OCI-LY3 (cell line): ENCODE measurements at regions not wholly inside any gene's neighbourhood (a gene's known extent, or its start where the extent isn't known, plus 50 kb on each side); places are given as distances from the start of the nearest gene placed in this dataset.

Experiments used
- H2AFZ ChIP-seq: fragments of 200-600, 300-600 bp; shearing (Covaris generic); 2 replicates; pipeline ENCODE4 v1.6.0; 2014; ENCODE audit warnings: antibody characterized with exemption, low read depth, low read length
- H3K27ac ChIP-seq: fragments of 200-600, 300-600 bp; sonication (generic); 2 replicates; pipeline ENCODE4 v1.5.1; 2014; ENCODE audit warnings: mild to moderate bottlenecking, low read length, moderate library complexity, mixed read lengths
- H3K27me3 ChIP-seq: fragments of 200-600, 300-600 bp; sonication (generic); 2 replicates; pipeline ENCODE4 v1.6.1; 2014; ENCODE audit warnings: low read depth, low read length, mixed read lengths
- H3K36me3 ChIP-seq: fragments of 200-600, 300-600 bp; sonication (generic); replicated peaks from 2 replicates; pipeline ENCODE3; 2014; ENCODE audit warnings: low read depth, low read length, mixed read lengths
- H3K4me1 ChIP-seq: fragments of 300-600, 200-600 bp; sonication (generic); 2 replicates; pipeline ENCODE4 v1.6.1; 2014; ENCODE audit warnings: low read length, mixed read lengths
- H3K4me2 ChIP-seq: fragments of 200-600, 300-600 bp; sonication (generic); 2 replicates; pipeline ENCODE4 v1.6.1; 2014; ENCODE audit warnings: low read length, mixed read lengths
- H3K4me3 ChIP-seq: fragments of 300-600, 200-600 bp; sonication (generic); 2 replicates; pipeline ENCODE4 v1.5.1; 2014; ENCODE audit warnings: antibody characterized with exemption, mild to moderate bottlenecking, low read length, moderate library complexity
- H3K79me2 ChIP-seq: fragments of 300-600, 200-600 bp; shearing (Covaris generic); 2 replicates; pipeline ENCODE4 v1.6.1; 2014; ENCODE audit warnings: mild to moderate bottlenecking, low read length, mixed read lengths
- H3K9ac ChIP-seq: fragments of 300-600, 200-600 bp; shearing (Covaris generic); 2 replicates; pipeline ENCODE4 v1.6.0; 2014; ENCODE audit warnings: mild to moderate bottlenecking, low read length, moderate library complexity
- H3K9me3 ChIP-seq: fragments of 200-600, 300-600 bp; shearing (Covaris generic); 2 replicates; pipeline ENCODE4 v1.6.1; 2014; ENCODE audit warnings: low read length, mixed read lengths; ENCODE audit not compliant: insufficient read depth
- H4K20me1 ChIP-seq: fragments of 200-600, 300-600 bp; sonication (generic); 2 replicates; pipeline ENCODE4 v1.6.1; 2016; ENCODE audit warnings: low read length, mixed read lengths; ENCODE audit not compliant: insufficient read depth
- CTCF ChIP-seq: fragments of 200-600, 300-600 bp; sonication (generic); IDR thresholded peaks from 2 replicates; pipeline ENCODE4 v1.5.1; 2014; ENCODE audit warnings: antibody characterized with exemption, low read length, low read depth
- EZH2phosphoT487 ChIP-seq: fragments of 200-600 bp; shearing (Covaris generic); IDR thresholded peaks from 2 replicates; pipeline ENCODE4 v1.6.1; 2018; ENCODE audit warnings: antibody characterized with exemption, mixed run types, low read depth

- Histone ChIP-seq H4K20me1 (no peaks in the 10 kb centered on the region), H3K36me3 (no peaks in the 10 kb centered on the region), H3K27ac (no peak overlapping the region), H3K4me3 (no peak overlapping the region), H3K27me3 (no peaks in the 10 kb centered on the region), H3K4me1 (peaks cover 9% of the 10 kb centered on the region), H3K79me2 (no peaks in the 10 kb centered on the region), H3K9ac (no peak overlapping the region), H2AFZ (no peak overlapping the region), H3K9me3 (no peaks in the 10 kb centered on the region), H3K4me2 (no peak overlapping the region)
- TF ChIP-seq EZH2phosphoT487 (no peak), CTCF (no peak)
Measured at GRCh38 chr10:3990307-3990706, 205.3 kb upstream of the KLF6 start.

- H3K9me3 ChIP-seq: no peaks in the 10 kb centered on the region
- no peaks in the 10 kb centered on the region for H4K20me1 ChIP-seq
- H3K4me2 ChIP-seq: no peak overlapping the region
- peaks cover 9% of the 10 kb centered on the region for H3K4me1 ChIP-seq
- H2AFZ ChIP-seq: no peak overlapping the region
- no peak for TF ChIP-seq CTCF
- no peak for TF ChIP-seq EZH2phosphoT487
- H3K9ac ChIP-seq: no peak overlapping the region
- H3K79me2 ChIP-seq: no peaks in the 10 kb centered on the region
- no peak overlapping the region for H3K4me3 ChIP-seq
- peaks cover 3% of the 10 kb centered on the region for H3K36me3 ChIP-seq
- no peak overlapping the region for H3K27ac ChIP-seq
- no peaks in the 10 kb centered on the region for H3K27me3 ChIP-seq
Measured at GRCh38 chr10:3987143-3987974, 202.3 kb upstream of the KLF6 start.

- no peak overlapping the region for H3K27ac ChIP-seq
- no peaks in the 10 kb centered on the region for H3K79me2 ChIP-seq
- no peak overlapping the region for H3K4me2 ChIP-seq
- TF ChIP-seq EZH2phosphoT487 (no peak), CTCF (no peak)
- H3K36me3 ChIP-seq: peaks cover 3% of the 10 kb centered on the region
- no peaks in the 10 kb centered on the region for H3K9me3 ChIP-seq
- H3K4me1 ChIP-seq: peaks cover 9% of the 10 kb centered on the region
- H3K27me3 ChIP-seq: no peaks in the 10 kb centered on the region
- H3K4me3 ChIP-seq: no peak overlapping the region
- no peak overlapping the region for H3K9ac ChIP-seq
- no peak overlapping the region for H2AFZ ChIP-seq
- H4K20me1 ChIP-seq: no peaks in the 10 kb centered on the region
Measured at GRCh38 chr10:3986493-3987142, 201.6 kb upstream of the KLF6 start.

GRCh38 chr10:3982746-3983442 lies 197.9 kb upstream of the KLF6 start:
- H3K79me2 ChIP-seq: no peaks in the 10 kb centered on the region
- no peak overlapping the region for H3K4me3 ChIP-seq
- H3K27me3 ChIP-seq: no peaks in the 10 kb centered on the region
- H3K4me2 ChIP-seq: no peak overlapping the region
- H4K20me1 ChIP-seq: no peaks in the 10 kb centered on the region
- no peak overlapping the region for H2AFZ ChIP-seq
- no peak overlapping the region for H3K27ac ChIP-seq
- no peak overlapping the region for H3K9ac ChIP-seq
- no peaks in the 10 kb centered on the region for H3K9me3 ChIP-seq
- H3K4me1 ChIP-seq: peaks cover 14% of the 10 kb centered on the region
- peaks cover 3% of the 10 kb centered on the region for H3K36me3 ChIP-seq
- TF ChIP-seq CTCF (no peak), EZH2phosphoT487 (no peak)
